Hematopoietic multipotent progenitor cell treated with erythropoietin and hydrocortisone succinate and interleukin-3 and kit ligand, for 15 days (in vitro differentiated cells): ENCODE measurements at regions not wholly inside any gene's neighbourhood (a gene's known extent, or its start where the extent isn't known, plus 50 kb on each side); places are given as distances from the start of the nearest gene placed in this dataset.

ENCODE experiments used
- DNase-seq: peaks from one replicate; pipeline ENCODE4 v3.0.0-alpha.2; 2015; ENCODE audit warnings: low spot score

DNA sequence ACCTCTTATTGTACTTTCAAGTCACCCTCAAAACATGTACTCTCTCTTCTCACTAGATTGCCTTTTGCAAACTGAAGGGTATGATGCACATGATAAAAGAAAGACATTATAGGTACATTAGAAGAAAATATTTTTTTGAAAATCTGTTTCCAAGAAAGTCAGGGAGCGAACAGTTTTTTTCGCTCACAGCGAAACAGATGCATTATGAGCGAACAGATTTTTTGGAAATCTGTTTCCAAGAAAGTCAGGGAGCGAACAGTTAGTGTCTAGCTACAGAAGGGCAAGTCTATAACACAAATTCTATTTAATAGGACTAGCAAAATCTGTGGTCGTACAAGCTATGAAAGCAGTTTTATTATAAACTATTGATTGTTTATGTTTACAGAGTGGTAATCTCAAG lies 296.2 kb upstream of the ANO3 start:
- no peak for DNase-seq

DNA sequence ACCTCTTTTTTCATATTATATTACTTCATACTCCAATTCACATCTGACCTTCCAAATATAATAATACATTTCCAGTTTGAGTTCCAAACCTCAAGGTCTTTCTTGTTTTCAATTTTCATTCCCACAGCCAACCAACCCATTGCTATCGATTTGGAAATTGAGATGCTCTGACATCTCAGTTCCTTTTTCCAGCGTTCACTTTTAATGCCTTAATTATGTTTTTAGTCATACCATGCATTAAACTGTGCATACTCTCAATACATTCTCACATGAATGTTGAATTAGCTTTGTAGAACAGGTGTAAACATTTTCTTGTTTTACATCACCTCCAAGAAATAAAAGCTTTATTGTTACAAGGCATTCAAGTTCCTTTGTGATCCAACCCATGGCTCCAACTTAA lies 294.2 kb upstream of the ANO3 start:
- no peak for DNase-seq

DNA sequence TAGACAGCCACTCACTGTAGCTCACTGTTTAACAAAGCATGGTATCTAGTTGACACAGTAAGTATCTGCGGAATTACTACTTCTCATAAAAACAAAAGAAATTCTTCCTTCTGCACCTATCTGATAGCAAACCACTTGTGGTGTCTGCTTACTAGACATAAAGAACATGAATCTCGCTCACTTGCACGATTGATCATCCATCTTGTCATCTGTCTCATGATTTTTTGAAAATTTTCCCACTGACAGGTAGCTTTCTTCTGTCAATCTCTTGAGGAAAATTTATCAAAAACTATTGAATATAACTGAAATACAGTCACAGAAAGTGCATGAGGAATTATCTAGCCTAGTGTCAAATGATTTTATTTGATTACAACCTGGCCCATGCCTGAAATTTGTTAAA lies 291.6 kb upstream of the ANO3 start:
- DNase-seq, result no peak

DNA sequence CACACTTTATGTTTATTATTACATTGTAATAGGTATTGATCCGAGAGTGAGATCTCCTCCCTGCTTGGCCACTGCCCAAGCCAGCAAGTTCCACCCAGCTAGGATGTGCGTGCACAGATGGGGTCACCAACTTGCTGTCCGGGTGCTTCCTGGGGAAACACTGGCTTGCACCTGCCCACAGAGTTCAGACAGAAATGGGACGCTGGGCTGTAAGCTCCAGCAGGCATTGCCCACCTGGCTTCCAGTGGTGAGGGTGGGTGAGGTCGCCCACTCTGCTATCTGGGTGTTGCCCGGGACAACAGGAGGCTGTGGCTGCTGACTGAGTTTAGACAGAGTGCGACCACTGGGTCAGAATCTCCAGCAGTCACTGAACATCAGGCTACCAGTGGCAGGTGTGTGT lies 289.8 kb upstream of the ANO3 start:
- DNase-seq, result no peak

DNA sequence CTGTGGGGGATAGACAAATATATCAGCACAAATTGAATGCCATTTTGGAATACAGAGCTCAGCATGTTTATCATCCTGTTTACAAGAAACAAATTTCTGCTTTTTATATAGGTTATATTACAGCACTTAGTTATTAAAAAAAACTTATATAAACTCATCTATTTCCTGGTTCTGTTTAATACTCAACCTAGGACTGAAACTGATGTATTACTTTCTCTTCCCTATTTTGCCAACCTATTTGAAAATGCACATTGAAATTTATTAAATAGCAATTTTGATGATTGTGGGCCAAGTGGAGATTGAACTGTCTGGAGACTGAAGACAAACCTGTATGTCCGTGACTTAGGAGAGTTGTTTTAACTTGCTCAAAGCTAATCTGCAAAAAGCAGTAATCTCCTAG lies 288.3 kb upstream of the ANO3 start:
- no peak for DNase-seq

DNA sequence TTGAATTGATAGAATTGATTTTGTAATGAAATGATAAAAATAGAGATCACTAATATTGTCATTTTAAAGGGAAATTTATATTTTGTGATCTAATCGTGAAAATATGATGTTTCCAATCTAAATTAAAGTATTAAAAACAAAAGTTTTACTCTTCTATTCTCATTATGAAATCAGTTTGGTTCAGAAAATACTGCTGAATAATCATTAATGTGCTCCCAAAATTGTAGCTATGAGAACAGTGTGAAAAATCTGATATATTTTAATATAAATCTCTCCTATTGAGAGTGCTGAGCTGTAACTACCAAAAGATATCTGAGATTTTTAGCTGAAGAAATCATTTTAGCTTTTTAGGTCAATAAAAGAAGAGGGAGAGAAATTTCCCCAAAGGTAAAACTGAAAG lies 287.5 kb upstream of the ANO3 start:
- DNase-seq, result no peak

DNA sequence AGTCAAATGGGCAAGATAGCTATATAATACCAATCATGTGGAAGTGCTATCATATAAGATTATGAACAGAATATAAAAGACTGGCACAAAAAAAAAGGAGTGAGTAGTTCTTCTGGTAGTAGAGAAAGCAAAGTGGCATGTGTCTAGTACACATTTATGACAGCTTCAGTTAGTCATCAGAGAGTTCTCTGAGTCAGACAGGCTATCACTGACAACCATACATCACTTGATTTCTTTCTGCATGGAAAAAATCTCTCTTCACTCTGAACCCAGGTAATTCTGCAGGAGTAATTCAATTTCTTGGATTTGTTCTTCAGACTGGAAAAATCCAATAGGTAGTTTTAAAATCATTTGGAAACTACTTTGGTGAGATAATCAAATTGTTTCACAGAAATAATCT lies 286.8 kb upstream of the ANO3 start:
- DNase-seq, result no peak

DNA sequence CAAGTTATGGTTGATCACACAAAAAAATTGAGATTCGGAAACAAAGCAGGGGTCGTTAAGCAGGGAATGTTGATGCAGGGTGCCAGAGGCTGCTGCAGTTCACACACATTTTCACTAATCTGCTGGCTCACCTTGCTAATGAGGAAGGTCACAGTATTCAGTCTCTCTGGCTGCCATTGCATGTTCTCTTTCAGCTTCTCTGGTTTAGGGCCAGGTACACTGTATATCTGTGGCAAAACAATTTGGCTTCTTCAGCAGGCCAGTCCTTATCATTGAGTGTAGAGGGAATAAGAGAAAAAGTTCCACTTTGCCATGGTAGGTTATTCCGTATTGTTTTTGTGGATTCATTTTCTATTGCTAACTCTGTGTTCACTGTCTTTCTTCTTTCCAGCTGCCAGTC lies 283.7 kb upstream of the ANO3 start:
- no peak for DNase-seq

DNA sequence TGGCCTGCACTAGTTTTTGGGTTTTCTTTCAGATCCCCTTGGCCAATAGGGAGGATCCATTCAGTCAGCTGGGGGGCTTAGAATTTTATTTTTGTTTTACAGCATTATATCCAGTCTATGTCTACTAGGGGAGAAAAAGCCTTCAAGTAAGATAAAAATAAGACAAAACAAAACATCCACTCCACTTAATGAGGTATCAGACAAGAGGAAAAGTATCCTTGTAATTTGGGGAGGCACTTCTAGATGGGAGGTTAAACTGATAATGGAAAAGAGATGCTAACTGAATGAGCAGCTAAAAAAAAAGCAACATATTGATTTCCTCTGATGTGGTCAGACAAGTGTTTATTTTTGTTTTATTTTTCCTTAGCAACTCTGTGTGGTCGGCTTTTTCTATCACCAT lies 278.0 kb upstream of the ANO3 start:
- DNase-seq, result no peak

DNA sequence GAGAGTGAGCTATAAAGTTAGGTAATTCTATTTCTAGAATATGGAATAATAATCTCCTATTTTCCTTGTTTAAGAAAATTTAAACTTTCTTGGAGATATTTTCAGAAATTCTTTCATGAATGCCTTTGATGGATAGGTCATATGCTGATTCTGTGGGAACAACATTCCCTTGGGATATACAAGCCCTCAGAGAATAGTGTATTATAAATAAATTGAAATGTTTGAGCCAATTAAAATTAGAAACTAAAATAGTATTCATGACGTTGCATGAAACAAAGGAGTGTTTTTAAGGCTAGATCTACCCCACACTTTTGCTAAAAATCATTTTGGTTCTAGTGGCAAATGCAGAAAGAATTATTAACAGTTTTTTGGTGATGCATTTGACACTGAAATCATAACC lies 269.3 kb upstream of the ANO3 start:
- no peak for DNase-seq

DNA sequence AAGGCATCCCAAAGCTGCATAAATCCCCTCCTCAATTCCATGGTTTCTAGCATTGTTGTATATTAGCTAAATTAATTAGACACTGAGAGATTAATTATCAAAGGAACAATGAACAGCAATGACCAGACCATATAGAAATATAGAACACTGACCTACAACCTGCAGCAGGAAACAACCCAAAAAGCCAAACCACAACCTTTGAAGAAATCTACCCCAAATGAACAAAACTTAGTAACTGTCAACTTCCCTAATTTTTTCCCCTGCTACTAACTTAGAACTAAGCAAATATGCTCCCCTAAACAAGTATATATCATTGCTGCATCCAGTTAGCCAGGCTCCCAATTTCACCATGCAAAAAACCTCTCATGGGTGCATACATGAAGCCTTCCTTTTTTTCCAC lies 268.0 kb upstream of the ANO3 start:
- DNase-seq, result no peak

DNA sequence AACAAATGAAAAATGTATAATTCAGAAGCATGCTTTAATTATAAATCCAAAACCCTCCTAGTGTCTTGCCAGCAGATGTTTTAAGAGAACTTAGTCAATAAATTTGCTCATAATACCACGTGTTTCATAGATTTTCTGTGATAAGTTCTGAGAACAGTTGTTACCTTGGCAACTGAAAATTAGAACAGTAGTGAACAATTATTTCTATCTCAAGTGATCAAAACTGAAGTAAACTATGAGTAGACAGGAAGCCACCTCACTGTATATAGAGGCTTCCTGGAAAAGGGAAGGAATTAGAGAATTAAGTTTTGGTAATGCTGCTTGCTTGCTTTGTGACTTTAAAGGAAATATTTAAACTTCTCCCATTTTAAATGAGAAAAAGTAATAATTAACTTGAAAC lies 266.0 kb upstream of the ANO3 start:
- no peak for DNase-seq

DNA sequence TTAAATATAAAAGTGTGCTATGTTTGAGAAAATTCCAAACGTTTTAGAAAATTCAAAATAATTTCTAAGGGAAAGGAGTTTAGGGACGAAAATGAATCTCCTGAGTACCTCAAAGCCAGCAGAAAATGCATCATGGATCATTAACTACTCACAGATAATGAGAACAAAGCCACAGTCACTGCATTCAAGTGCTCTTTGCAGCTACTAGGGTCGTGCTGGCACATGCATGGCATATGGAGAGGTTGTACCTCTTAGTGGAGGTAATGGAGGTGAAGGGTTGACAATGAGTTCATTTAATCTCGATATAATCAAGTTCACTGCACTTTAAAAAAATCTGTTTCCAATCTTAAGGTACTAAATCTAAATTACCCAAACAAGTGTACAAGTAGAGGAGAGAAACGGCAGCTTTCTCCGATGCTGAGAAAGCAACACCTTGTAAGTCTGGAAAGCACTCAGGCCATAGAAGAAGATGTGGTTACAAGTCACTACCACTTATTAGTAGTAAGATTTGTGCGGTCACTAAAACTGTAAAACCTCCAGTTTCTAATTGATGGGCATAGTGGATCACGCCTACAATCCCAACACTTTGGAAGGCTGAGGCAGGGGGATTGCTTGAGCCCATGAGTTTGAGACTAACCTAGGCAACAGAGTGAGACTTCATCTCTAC lies 261.1 kb upstream of the ANO3 start:
- no peak for DNase-seq

DNA sequence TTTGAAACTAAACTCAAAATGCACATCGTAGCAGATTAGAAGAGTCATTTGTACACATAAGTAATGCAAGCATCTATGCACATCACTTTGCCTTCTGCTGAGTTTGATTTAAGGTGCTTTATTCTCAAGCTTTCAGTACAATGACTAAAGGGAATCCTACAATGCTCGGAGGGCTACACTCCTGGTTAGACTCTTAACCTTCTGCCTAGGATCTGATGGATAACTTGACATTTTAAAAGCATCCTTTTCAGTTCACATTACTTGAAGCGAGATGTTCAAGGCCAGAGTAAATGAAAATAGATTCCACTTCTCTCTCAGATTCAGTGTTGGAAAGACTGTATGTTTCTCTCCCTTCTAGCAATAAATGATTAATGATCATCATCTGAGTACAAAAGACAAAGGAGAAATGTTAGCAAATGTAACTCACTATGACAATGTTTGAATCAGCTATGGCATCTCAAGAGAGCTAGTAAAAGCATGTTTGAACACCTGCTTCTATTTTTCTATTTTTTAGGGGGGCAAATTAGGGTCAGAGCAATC lies 259.2 kb upstream of the ANO3 start:
- DNase-seq, result no peak

DNA sequence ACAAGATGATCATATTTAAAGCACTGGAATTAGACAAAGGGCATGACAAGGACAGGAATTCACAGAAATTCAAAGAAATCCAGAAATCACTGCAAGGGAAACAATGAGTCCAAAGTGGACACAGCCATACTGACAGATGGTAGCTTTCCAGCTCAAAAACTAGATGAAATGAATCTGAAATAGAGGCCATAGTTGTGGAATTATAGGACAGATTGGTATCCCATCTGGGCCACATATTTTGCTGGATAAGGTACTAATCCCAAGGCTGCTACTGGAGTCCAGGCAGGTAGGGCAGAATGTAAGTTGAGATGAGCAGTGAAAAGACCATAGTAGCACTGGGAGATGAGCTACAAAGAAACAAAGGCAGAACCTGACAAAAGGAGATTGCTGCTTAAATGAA lies 258.3 kb upstream of the ANO3 start:
- DNase-seq, result no peak

DNA sequence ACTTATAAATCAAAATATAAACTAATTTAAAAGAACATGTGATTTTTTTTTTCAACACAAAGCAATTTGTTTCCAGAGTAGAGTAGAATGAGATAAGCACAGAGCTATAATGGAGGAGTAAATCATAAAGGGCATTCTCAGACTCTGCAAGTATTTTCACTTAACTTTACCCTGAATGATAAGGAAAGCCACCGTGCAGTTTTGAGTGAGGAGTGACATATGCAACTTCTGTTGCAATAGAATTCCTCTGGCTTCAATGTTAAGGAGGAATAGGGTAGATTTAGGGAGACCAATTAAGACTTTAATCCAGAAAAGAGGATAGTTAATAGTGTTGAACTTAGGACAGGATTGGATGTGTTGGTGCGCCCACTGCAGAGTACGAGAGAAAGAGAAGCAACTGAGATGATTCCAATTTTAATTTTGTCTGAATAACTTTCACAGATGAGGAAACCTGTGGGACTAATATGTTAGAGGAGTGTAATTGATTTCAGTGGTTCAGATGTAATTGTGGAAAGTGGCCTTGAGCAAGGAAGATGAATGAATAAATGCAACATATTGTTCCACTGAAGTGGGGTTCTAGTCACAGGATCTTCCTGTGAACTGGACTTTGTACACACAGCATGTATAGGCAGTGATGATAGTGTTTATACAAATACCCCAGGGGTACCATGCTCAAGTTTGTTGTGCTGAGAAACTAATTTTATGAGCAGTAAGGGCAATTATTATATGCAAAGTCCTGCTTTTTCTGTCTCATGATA lies 255.5 kb upstream of the ANO3 start:
- no peak for DNase-seq

DNA sequence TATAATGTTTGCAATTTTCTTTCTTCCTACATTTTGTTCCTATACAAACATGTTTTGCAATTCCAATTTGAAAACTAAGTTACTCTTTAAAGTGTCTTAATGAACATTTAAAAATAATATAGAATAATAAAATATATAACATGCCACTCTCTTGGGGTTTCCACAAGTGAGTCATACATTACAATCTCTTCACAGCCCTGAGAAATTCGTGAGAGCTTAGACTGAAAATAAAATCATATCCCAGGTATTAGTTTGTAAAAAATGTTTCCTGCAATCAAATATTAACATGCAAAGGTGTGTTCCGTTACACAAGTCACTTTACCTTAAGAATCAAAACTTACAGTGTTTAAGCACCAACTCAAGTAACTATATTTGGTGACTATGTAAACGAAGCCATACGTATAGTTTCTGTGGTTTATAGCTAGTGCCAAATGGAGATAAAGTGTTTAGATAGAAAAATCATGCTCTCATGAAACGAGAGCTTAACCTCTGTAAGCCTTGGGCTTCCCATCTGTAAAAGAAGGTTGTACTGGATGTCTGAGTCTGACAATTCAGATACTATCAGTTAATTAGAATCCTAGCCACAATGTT lies 253.6 kb upstream of the ANO3 start:
- DNase-seq, result no peak

DNA sequence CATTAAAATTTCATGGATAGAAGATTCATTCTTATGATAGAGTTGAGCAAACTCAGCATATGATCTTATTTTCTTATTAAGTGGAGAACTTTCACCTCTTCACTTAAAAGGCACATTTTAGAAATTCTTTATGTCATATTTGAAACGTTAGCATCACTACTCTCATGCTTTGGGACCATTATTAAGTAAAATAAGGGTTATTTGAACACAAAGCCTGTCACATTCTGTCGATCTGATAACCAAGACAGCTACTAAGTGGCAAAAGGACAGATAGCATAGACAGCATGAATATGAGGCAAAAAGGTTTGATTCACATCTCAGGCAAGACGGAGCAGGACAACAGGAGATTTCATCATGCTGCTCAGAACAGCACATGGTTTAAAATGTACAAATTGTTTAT lies 247.6 kb upstream of the ANO3 start:
- no peak for DNase-seq

DNA sequence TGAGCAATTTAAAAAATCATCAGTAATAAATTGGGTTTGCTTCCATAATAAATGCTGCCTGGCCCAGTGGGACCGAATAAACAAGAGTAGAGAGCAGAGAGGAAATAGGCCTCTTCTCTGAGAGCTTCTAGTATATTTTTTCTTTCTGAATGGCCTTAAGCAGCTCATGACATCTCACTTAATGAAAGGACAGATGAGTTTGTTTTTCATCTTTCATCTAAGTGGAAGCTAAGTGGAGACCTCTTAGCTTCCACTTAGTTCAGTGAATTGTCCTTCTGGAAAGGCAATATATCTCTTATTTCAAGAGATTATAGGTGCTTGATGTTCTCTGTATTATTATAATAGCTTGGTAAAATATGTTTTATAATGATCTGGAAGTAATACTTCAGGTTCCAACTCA lies 245.9 kb upstream of the ANO3 start:
- no peak for DNase-seq

DNA sequence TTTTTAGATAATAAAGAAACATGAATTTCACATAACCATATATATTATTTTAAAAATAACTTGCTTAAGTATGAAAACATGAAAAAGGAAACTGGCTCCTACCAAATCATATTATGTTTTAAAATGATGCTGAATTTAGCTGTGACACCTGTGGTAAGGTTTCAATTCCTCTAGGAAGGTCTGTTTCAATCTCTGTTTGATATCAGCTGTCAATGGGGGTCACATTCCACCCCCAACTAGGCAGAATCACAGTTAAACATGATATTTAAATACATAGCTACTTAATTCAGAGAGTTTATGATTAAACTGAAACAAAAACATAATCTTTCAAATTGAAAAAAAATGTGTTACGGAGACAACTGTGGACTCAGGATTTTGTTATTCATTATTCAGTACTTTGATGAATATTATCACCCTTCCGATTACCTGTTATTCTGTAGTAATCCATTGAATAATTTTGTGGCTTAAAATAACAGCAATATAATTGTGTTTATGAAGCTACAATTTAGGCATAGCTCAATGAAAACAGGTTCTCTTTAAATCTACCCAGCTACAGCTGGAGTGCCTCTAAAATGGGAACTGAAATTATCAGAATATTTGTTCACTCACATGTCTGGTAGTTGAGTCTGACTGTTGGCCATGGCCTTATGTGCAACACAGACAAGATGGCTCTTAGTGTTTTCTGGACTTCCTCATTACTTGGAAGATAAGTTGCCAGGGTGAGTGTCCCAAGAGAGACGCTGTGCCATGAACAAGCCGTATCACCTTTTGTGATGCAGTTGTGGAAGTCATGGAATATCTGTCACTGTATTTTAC lies 244.6 kb upstream of the ANO3 start:
- DNase-seq, result no peak

DNA sequence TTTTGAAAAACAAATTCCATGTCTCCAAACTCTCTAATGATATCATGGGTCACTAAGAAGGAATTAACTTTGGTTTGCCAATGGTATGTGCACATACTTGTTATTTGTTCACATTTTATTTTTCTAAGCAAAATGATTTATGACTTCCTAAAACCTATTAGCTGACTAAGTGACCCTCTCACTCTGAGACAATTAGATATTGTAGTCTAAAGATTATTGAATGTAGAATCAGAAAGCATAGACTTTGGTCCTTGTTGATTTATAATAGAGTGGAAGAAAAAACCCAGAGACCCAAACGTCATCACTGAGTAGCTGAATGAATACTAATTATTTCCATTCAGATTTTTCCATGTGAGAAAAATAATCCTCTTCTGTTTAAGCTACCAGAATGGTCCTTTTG lies 243.5 kb upstream of the ANO3 start:
- no peak for DNase-seq

DNA sequence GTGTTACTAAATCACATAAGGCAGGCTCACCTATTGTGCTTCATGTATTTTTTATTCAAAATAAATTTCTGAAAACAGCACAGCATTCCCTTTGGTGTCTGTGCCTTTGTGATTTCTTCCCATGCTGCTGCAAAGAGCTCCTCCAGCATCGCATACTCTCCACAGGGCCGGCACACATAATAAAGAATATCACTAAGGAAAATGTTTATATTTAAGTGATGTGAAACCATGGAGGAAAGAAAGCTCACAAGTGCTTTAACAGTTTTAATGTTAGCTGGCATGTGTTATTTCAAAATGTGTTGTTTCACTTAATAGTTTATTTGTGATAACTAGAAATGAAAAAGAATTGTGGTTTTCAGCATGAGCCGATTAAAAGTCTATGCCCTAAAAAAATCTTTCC lies 241.3 kb upstream of the ANO3 start:
- no peak for DNase-seq

DNA sequence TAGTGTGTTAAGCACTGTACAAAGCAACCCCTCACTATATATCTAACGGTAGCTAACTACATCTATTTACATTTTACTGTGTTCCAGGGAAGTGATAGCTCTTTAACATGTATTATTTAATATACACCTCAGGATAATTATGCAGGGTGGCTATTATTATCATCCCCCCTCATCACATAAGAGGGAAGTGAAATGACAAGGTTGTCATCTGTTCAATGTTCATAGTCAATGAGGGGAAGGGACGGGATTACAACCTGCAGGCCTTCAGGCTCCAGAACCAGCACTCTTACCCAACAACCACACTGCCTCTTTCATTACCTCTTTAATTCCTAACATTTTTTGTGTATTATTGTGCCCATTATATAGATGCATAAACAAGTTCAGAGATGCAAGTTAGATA lies 238.7 kb upstream of the ANO3 start:
- DNase-seq, result no peak
